GM19351 (cell line): ENCODE measurements at regions not wholly inside any gene's neighbourhood (a gene's known extent, or its start where the extent isn't known, plus 50 kb on each side); places are given as distances from the start of the nearest gene placed in this dataset.

Experiments
- ATAC-seq: cut with Tn5 transposase; IDR thresholded peaks from one replicate; pipeline ENCODE4 v1.9.1; 2021; ENCODE audit warnings: mild to moderate bottlenecking, moderate library complexity; ENCODE audit not compliant: unreplicated experiment

DNA sequence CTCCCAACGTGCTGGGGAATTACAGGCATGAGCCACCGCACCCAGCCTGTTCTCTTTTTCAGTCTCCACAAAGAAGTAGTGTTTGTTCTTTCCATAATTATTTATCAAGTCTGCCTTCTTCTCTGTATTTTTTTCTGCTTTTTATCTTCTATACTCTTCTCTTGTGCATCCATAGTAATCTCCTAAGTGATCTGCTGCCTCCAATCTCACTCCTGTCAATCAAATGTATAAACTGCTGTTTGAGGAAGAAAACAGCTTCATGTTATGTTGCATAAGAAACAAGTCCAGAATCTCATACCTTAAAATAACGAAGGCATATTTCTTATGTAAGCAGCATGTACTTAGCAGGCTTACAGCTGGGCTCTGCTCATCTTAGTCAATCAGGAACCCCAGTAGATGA lies 801.6 kb upstream of the NR2F2 start:
- no peak for ATAC-seq

DNA sequence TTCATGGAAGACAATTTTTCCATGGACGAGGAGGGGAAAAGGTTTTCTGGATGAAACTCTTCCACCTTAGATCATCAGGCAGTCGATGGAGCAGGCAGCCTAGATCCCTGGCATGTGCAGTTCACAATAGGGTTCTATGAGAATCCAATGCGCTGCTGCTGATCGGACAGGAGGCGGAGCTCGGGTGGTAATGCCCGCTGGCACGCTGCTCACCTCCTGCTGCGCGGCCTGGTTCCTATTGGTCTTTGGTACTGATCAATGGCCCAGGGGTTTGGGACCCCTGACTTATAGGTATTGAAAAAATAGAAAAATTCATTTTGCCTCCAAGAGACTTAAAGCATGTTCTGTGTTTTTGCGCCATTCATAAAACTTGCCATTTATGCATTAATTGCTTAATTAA lies 793.9 kb upstream of the NR2F2 start:
- no peak for ATAC-seq

DNA sequence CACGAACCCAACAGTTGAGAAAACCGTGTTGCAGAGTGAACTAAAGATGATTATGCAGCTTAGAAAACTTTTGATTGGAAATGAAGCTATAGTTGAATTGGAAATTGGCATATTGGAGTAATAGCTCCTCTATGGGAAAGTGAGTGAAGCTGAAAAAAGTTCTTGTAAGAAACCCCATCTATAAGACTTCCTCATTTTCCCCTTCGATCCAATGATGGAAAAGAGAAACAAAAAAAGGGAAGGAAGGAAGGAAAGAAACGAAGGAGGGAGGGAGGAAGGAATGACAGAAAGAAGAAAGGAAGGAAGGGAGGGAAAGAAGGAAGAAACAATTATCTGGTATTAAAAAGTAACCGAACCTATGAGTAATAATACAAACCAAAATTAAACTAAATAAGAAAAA lies 791.8 kb upstream of the NR2F2 start:
- no peak for ATAC-seq

DNA sequence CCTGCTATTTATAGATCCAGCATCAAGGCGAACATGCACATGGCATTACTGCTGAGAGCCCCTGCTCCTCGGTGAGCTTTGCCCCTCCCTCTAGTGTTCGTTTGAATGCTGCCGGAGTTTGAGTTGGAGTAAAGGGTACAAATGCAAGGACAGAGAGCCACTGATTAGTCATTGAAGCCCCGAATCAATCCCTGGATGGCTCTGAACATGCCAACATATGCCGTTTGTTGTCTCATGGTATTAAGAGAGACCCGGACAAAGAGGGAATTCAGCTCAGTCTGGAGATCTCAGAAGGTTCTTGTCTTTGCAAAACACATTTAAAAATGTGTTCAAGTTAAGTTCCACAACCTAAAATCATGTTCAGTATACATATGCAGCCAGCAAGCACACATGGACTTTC lies 789.2 kb upstream of the NR2F2 start:
- ATAC-seq = no peak

GRCh38 chr15:95549168-95549738 lies 781.2 kb upstream of the NR2F2 start:
- ATAC-seq = no peak

DNA sequence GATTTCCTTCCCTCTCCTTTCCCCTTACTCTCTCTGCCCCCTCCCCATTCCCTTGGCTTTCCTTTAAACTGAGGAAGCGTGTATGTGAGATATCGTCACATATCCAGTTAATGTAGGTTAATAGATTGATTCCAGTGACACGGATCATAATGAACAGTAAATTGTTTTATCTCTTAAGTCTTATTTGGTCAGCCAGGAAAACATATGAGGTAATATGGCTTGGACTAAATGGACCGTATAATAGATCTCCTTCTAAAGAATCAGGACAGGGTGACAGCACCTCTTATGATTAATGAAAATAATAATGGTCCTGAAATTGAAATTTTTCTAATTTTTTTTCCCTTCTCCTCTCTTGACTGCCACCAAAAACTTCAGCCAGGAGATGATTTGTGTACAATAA lies 779.8 kb upstream of the NR2F2 start:
- no peak for ATAC-seq

GRCh38 chr15:95556225-95556624 lies 774.3 kb upstream of the NR2F2 start:
- no peak for ATAC-seq

DNA sequence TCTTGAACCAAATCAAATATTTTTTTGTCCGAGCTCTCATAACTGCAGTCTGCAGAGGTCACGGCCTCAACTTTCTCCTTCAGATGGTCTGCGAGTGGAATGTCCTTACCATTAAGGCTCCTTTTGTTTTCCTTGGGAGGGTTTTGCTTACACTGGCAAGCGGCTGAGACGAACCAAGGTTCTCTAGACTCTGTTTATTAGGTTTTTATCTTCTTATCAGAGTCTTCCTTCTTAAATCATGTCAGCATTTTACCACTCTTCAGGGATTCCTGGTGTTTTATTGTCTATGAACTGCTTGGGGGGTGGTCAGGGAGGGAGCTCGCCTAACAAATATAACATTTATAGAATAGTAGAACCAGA lies 773.7 kb upstream of the NR2F2 start:
- no peak for ATAC-seq

DNA sequence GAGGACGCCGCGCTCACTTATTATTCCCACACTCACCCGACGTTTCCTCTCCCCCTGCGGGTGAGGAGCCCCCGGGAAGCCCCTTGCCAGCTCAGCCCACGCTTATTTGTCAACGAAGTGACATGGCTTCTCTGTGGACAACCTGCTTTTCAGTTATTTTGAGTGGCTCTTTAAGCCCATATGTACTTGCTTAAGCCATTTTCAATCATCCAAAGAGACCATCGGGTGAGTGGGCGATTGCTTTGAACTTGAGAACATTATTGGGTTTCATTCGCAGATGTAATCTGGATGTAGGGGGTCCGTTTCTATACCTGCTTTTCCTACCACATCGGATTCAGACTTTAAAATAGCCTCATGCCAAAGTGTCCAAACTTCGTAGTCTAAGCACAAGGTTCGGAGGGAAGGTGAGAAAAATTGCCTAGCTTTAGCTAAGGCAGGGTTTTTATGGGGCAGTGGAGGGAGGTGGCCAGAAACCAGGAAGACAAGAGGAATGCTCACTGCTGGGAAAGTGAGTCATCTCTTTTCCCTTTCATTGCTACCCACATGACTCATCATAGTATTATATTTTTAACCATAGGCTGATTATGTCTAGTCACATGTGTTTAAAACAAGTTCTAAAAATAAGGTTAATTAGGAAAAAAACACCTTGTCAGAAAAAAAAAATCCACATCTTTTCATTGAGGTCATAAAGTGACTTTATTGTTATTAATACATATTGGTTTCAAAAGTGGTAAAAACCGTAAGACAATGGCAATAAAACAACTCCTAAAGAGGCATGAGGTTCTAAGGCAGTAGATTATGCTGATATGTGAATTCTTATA lies 773.1 kb upstream of the NR2F2 start:
- ATAC-seq = no peak

GRCh38 chr15:95558131-95558530 lies 772.4 kb upstream of the NR2F2 start:
- ATAC-seq = no peak

DNA sequence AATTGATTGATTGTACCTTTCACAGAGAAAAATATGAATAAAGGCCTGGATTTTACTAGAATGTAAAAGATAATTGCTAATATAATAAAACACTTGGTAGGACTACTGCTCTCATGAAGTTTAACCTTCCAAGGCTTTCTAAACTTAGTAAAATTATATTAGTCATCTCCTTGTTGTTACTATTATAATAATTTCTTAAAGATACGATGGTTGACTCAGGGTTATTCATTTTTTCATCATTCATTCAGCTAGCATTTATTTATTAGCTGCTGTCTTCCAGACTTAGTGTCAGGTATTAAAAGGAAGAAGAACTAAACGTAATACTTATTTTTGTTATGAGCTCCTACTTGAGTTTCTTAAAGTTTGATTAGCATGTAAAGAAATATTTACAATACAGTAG lies 771.6 kb upstream of the NR2F2 start:
- ATAC-seq = no peak

DNA sequence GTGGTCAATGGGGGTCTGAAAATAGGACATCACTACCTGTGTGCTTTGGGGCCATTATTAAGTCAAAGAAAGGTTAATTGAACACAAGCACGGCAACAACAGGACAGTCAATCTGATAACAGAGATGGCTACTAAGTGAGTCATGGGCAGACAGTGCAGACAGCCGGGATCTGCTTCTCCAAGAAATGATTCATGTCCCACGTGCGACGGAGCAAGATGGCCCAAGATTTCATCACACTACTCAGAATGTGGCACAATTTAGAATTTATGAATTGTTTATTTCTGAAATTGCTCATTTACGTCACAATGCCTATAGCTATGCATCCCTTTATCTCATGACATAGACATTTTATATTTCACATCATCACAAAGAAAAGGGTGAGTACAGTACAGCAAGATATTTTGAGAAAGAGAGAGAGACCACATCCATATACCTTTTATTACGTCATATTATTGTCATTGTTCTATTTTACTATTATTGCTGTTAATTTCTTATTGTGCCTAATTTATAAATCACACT lies 770.6 kb upstream of the NR2F2 start:
- no peak for ATAC-seq

DNA sequence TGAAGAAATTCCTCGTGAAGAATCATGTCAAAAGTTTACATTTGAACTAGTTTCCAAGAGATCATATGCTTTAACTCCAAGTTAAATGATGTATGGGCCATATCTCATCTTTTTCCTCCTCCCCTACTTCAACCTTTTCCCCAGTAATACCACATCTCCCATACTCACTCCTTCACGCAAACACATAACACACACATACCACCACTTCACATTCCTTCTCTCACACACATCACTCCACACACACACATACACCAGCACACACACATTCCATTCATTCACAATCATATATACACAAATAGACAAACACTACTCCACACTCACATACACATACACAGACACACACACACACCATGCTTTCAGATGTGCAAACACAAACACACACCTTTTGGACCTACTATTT lies 769.0 kb upstream of the NR2F2 start:
- no peak for ATAC-seq

DNA sequence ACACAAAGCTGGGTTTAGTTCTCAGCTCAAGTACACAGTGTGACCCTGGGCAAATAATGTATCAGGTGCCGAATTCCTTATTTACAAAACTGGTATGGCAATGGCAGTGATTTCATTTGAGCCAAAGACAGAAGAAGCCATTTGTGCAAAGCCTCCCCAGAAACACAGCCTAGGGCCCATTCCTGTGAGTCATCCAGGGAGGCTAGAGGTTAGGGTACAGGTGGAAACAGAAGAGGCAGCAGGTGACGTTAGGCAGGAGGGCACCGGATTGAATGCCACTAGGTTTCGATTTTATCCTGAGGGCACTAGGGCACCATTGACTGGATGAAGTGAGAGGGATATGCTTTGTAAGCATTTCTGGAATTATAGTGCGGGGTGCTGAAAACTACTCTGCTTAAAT lies 766.9 kb upstream of the NR2F2 start:
- no peak for ATAC-seq

GRCh38 chr15:95565016-95565600 lies 765.4 kb upstream of the NR2F2 start:
- no peak for ATAC-seq

DNA sequence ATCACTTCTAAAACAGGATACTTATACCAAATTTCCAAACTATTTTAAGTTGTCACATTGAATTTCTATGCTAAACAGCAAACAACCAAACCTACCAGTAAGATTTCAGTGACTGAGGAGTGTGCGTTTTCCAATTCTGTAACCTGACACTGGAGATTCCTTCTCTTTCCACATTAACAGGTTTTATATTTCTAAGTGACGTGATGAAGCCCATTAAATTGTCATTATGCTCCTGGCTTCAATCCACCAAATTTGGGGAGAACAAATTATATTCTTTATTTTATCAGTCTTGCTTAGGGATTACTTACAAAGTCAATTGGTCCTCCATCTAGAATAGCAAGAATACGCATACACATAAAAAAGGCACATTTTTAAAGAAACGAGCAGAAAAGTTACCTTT lies 764.8 kb upstream of the NR2F2 start:
- ATAC-seq = no peak

- no peak for ATAC-seq
These were observed 762.8 kb upstream of the NR2F2 start for GRCh38 chr15:95567686-95568085.

GRCh38 chr15:95574053-95574452 lies 756.4 kb upstream of the NR2F2 start:
- no peak for ATAC-seq

- ATAC-seq = no peak
These were observed 752.6 kb upstream of the NR2F2 start for GRCh38 chr15:95577927-95578326.

DNA sequence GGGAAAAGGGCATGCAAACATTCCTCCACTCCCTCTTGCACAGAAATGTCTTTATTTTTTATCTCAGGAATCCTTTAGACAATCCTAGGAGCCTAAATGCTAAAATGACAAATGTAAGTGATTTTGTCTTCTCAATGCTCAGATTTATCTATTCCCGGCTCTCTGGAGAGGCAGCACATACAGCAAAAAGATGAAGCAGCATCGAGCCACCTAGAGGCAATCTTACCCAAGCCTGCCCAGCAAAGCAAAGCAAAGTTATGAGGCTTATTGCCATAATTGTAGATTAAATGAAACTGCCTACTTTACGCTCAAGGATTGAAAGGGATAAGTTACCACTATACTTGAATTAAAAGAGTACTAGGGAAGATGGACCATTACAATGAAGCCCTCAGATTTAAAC lies 750.4 kb upstream of the NR2F2 start:
- no peak for ATAC-seq

GRCh38 chr15:95581595-95581994 lies 748.9 kb upstream of the NR2F2 start:
- ATAC-seq = no peak

DNA sequence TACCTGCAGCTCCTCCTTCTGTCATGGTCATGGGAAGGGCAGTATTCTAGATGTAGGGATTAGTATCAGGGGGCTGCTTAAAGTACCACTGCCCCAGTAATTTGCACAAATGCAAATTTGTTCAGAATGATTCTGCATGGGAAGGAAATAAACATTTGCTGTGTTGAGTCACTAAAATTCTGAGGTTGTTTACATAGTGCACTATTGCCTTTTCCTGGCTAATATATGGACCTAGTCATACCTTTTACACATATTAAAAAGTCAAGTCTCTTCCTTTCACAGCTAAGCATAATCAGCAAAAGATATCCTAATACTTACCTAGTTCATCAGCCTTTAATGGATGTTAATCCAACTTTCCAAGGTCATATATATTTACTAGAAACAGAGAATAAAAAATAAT lies 746.4 kb upstream of the NR2F2 start:
- no peak for ATAC-seq
